H9 (cell line): ENCODE measurements at regions not wholly inside any gene's neighbourhood (a gene's known extent, or its start where the extent isn't known, plus 50 kb on each side); places are given as distances from the start of the nearest gene placed in this dataset.

Source experiments
- DNase-seq: peaks from one replicate; pipeline ENCODE4 v3.0.0-alpha.2; 2017
- H2AFZ ChIP-seq: one replicate; pipeline ENCODE4 v1.6.1; 2013; ENCODE audit warnings: mild to moderate bottlenecking, low read length, control low read depth, moderate library complexity
- H2AK5ac ChIP-seq: 2 replicates; pipeline ENCODE4 v1.6.1; 2013; ENCODE audit warnings: low read length, control low read depth, mixed read lengths; ENCODE audit not compliant: insufficient read length
- H2BK120ac ChIP-seq: one replicate; pipeline ENCODE4 v1.6.1; 2013; ENCODE audit warnings: low read depth, mild to moderate bottlenecking, low read length, control low read depth, inconsistent platforms; ENCODE audit not compliant: poor library complexity, severe bottlenecking
- H2BK12ac ChIP-seq: 2 replicates; pipeline ENCODE4 v1.6.1; 2013; ENCODE audit warnings: low read length, control low read depth, mixed read lengths, low read depth; ENCODE audit not compliant: insufficient read length
- H2BK15ac ChIP-seq: 2 replicates; pipeline ENCODE4 v1.6.1; 2013; ENCODE audit warnings: low read depth, low read length, control low read depth
- H2BK20ac ChIP-seq: one replicate; pipeline ENCODE4 v1.6.1; 2013; ENCODE audit warnings: low read depth, mild to moderate bottlenecking, low read length, control low read depth, inconsistent platforms; ENCODE audit not compliant: poor library complexity, severe bottlenecking
- H2BK5ac ChIP-seq: 2 replicates; pipeline ENCODE4 v1.6.1; 2013; ENCODE audit warnings: low read length, control low read depth, mixed read lengths; ENCODE audit not compliant: insufficient read length
- H3K14ac ChIP-seq: 2 replicates; pipeline ENCODE4 v1.6.1; 2013; ENCODE audit warnings: low read length, control low read depth; ENCODE audit not compliant: insufficient read depth
- H3K18ac ChIP-seq: 2 replicates; pipeline ENCODE4 v1.6.1; 2013; ENCODE audit warnings: low read depth, mild to moderate bottlenecking, mixed read lengths, low read length, control low read depth; ENCODE audit not compliant: insufficient read length
- H3K23ac ChIP-seq: 2 replicates; pipeline ENCODE4 v1.6.1; 2013; ENCODE audit warnings: low read length, control low read depth, mixed read lengths, low read depth; ENCODE audit not compliant: insufficient read length
- H3K23me2 ChIP-seq: 2 replicates; pipeline ENCODE4 v1.6.1; 2013; ENCODE audit warnings: low read depth, mild to moderate bottlenecking, mixed read lengths, low read length, control low read depth; ENCODE audit not compliant: insufficient read length, poor library complexity, severe bottlenecking
- H3K27ac ChIP-seq: 2 replicates; pipeline ENCODE4 v1.5.1; 2013; ENCODE audit warnings: low read length, control low read depth, mixed read lengths, low read depth; ENCODE audit not compliant: insufficient read length
- H3K27me3 ChIP-seq: 2 replicates; pipeline ENCODE4 v1.6.1; 2013; ENCODE audit warnings: low read length, control low read depth, inconsistent platforms; ENCODE audit not compliant: insufficient read depth
- H3K4ac ChIP-seq: 2 replicates; pipeline ENCODE4 v1.6.1; 2013; ENCODE audit warnings: low read depth, mild to moderate bottlenecking, control low read depth, inconsistent platforms, low read length, moderate library complexity
- H3K4me1 ChIP-seq: 2 replicates; pipeline ENCODE4 v1.6.1; 2013; ENCODE audit warnings: low read length, control low read depth, inconsistent platforms; ENCODE audit not compliant: insufficient read depth
- H3K4me2 ChIP-seq: 2 replicates; pipeline ENCODE4 v1.6.1; 2013; ENCODE audit warnings: low read length, control low read depth, mixed read lengths; ENCODE audit not compliant: insufficient read length, insufficient read depth
- H3K56ac ChIP-seq: 2 replicates; pipeline ENCODE4 v1.6.1; 2013; ENCODE audit warnings: low read depth, mild to moderate bottlenecking, mixed read lengths, low read length, control low read depth; ENCODE audit not compliant: insufficient read length
- H3K79me1 ChIP-seq: 2 replicates; pipeline ENCODE4 v1.6.1; 2013; ENCODE audit warnings: low read depth, mild to moderate bottlenecking, moderate library complexity, low read length, control low read depth, inconsistent platforms; ENCODE audit not compliant: insufficient read depth, poor library complexity, severe bottlenecking
- H3K79me2 ChIP-seq: 2 replicates; pipeline ENCODE4 v1.6.1; 2013; ENCODE audit warnings: low read length, control low read depth, inconsistent platforms; ENCODE audit not compliant: insufficient read depth
- H3K9ac ChIP-seq: 2 replicates; pipeline ENCODE4 v1.6.1; 2013; ENCODE audit warnings: low read length, control low read depth, mixed read lengths; ENCODE audit not compliant: insufficient read length; ENCODE audit errors: extremely low read depth
- H3K9me3 ChIP-seq: one replicate; pipeline ENCODE4 v1.6.1; 2013; ENCODE audit warnings: low read depth, low read length, inconsistent platforms; ENCODE audit not compliant: control insufficient read depth
- H3T11ph ChIP-seq: one replicate; pipeline ENCODE4 v1.6.1; 2013; ENCODE audit warnings: mild to moderate bottlenecking, low read length, control low read depth, inconsistent platforms
- H4K20me1 ChIP-seq: one replicate; pipeline ENCODE4 v1.6.1; 2013; ENCODE audit not compliant: control insufficient read depth, insufficient read length, insufficient read depth
- H4K5ac ChIP-seq: 2 replicates; pipeline ENCODE4 v1.6.1; 2013; ENCODE audit warnings: low read depth, mild to moderate bottlenecking, mixed read lengths, low read length, control low read depth; ENCODE audit not compliant: insufficient read length
- H4K8ac ChIP-seq: replicated peaks from 2 replicates; pipeline ENCODE4 v1.6.1; 2013; ENCODE audit warnings: low read length, control low read depth, mixed read lengths, low read depth; ENCODE audit not compliant: insufficient read length
- H4K91ac ChIP-seq: 2 replicates; pipeline ENCODE4 v1.6.1; 2013; ENCODE audit warnings: low read depth, mild to moderate bottlenecking, moderate library complexity, mixed read lengths, low read length, control low read depth; ENCODE audit not compliant: insufficient read length
- H3K27ac Mint-ChIP-seq, 3 experiments: 2 replicates in 2 of 3; 3 replicates in 1 of 3; pipeline ENCODE4 v1.8.0; 2020 to 2021; ENCODE audit warnings: mixed read lengths in 3 of 3, mild to moderate bottlenecking in 1 of 3, moderate library complexity in 1 of 3
- H3K27me3 Mint-ChIP-seq: 2 replicates; pipeline ENCODE4 v1.8.0; 2021; ENCODE audit warnings: low read depth, mild to moderate bottlenecking, moderate library complexity, mixed read lengths
- H3K36me3 Mint-ChIP-seq, 3 experiments: 2 replicates in 2 of 3; 3 replicates in 1 of 3; pipeline ENCODE4 v1.8.0; 2020 to 2021; ENCODE audit warnings: low read depth in 3 of 3, mixed read lengths in 3 of 3; ENCODE audit not compliant: insufficient read depth in 1 of 3
- H3K4me1 Mint-ChIP-seq, 2 experiments: 2 replicates each; pipeline ENCODE4 v1.8.0; 2020; ENCODE audit warnings: mixed read lengths in 2 of 2
- H3K4me3 Mint-ChIP-seq, 2 experiments: 2 replicates in 1 of 2; 3 replicates in 1 of 2; pipeline ENCODE4 v1.8.0; 2020 to 2021; ENCODE audit warnings: mild to moderate bottlenecking in 2 of 2, mixed read lengths in 2 of 2, moderate library complexity in 1 of 2
- H3K9me3 Mint-ChIP-seq, 2 experiments: 2 replicates in 1 of 2; 3 replicates in 1 of 2; pipeline ENCODE4 v1.8.0; 2020; ENCODE audit warnings: mild to moderate bottlenecking in 2 of 2, mixed read lengths in 2 of 2, moderate library complexity in 1 of 2
- WGBS: extraction: QIAGEN DNeasy Blood & Tissue Kit; methylation state at CpG from one replicate; pipeline ENCODE4 v1.1.7; 2013; ENCODE audit warnings: missing lambda C conversion rate, low lambda C conversion rate, mixed read lengths; ENCODE audit not compliant: insufficient read length; ENCODE audit errors: extremely low coverage; 5-methylcytosine and 5-hydroxymethylcytosine counted together
- TF ChIP-seq, protein P1 (sequence below): fragments of 200-600 bp; sonication (generic); conservative IDR thresholded peaks from 3 replicates; pipeline ENCODE4 v1.8.0; 2021; ENCODE audit warnings: antibody characterized with exemption, mild to moderate bottlenecking

DNA sequence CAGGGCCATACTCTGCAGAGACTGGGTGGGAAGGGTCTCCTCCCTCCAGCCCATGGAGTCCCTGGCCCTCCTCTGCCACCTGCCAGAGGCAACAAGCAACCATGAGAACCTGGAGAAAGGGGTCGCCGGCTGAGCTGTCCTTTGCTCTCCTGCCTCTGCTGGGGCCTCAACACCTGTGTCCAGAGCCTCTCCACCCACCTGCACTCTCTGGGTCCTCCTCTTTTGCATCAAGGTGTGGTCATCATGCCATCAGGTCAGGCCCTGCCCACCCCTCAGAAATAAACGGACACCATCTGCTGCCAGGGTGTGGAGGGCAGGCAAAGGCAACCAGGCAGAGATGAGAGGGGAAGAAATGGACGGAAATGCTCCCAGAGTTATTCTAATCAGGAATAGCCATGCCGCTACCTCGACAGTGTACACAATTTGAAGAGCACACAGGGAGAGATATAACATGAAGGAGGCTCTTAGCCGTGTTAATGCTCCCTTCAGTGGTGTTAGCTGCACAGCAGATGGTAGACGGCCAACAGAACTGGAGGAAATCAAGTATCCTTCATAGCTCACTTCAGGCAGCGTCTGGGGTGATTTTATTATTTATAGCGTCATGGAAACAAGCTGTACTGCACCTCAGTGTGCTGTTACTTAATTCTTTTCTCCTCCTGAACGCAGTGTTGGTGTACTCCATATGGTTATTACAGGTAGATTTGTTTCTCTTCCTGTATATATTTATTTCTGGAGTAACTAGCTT, 247.9 kb downstream of the TSN start:
- Histone ChIP-seq H3K27me3 (no peaks in the 10 kb centered on the region), H2BK15ac (no peak overlapping the region; the same call in 1 of the 2 replicates), H3K4me2 (no peak overlapping the region), H2BK120ac (no peak overlapping the region), H2AFZ (no peak overlapping the region), H4K8ac (no peak overlapping the region), H2BK12ac (no peak overlapping the region), H4K91ac (no peak overlapping the region), H3K4me1 (no peaks in the 10 kb centered on the region), H3K23me2 (no peaks in the 10 kb centered on the region), H3K79me1 (no peaks in the 10 kb centered on the region), H3K27ac (no peak overlapping the region), H4K20me1 (no peaks in the 10 kb centered on the region), H3T11ph (no peak overlapping the region), H3K9ac (no peak overlapping the region), H3K14ac (no peak overlapping the region), H3K23ac (no peak overlapping the region), H2BK20ac (no peak overlapping the region), H3K79me2 (no peaks in the 10 kb centered on the region), H3K9me3 (no peaks in the 10 kb centered on the region), H2BK5ac (no peak overlapping the region), H3K56ac (no peak overlapping the region), H4K5ac (no peak overlapping the region), H3K18ac (no peak overlapping the region), H2AK5ac (no peak overlapping the region), H3K4ac (no peak overlapping the region)
- Mint-ChIP-seq H3K27ac (no peak overlapping the region; a peak in 1 of 7 replicates), H3K9me3 (no peaks in the 10 kb centered on the region; a peak in 2 of 5 replicates), H3K36me3 (no peaks in the 10 kb centered on the region), H3K27me3 (peaks cover 2% of the 10 kb centered on the region; the same call in 1 of the 2 replicates), H3K4me3 (no peak overlapping the region), H3K4me1 (peaks cover 13 to 14% of the 10 kb centered on the region in 2 experiments)
- WGBS: no CpG with 5 or more reads among the region's 11 CpGs
- TF ChIP-seq, protein P1, sequence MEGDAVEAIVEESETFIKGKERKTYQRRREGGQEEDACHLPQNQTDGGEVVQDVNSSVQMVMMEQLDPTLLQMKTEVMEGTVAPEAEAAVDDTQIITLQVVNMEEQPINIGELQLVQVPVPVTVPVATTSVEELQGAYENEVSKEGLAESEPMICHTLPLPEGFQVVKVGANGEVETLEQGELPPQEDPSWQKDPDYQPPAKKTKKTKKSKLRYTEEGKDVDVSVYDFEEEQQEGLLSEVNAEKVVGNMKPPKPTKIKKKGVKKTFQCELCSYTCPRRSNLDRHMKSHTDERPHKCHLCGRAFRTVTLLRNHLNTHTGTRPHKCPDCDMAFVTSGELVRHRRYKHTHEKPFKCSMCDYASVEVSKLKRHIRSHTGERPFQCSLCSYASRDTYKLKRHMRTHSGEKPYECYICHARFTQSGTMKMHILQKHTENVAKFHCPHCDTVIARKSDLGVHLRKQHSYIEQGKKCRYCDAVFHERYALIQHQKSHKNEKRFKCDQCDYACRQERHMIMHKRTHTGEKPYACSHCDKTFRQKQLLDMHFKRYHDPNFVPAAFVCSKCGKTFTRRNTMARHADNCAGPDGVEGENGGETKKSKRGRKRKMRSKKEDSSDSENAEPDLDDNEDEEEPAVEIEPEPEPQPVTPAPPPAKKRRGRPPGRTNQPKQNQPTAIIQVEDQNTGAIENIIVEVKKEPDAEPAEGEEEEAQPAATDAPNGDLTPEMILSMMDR: no peak
- DNase-seq: no peak
